Aorta (tissue), 5 donors: ENCODE measurements at regions not wholly inside any gene's neighbourhood (a gene's known extent, or its start where the extent isn't known, plus 50 kb on each side); places are given as distances from the start of the nearest gene placed in this dataset.

Experiments
- ATAC-seq: fragments of 200-7000 bp; cut with Tn5 transposase; one replicate; pipeline ENCODE4 v1.9.1; 2022; ENCODE audit warnings: moderate library complexity; ENCODE audit not compliant: low FRiP score
- DNase-seq, 2 donors: peaks; one replicate each; pipeline ENCODE4 v3.0.0-alpha.2; 2020
- H3K27ac ChIP-seq, 2 donors: one replicate each; pipeline ENCODE4 v1.5.1; 2013; ENCODE audit warnings: low read length in 2 of 2, mild to moderate bottlenecking in 2 of 2, moderate library complexity in 2 of 2, control low read depth in 1 of 2, inconsistent platforms in 1 of 2, low read depth in 1 of 2
- H3K27me3 ChIP-seq, 2 donors: one replicate each; pipeline ENCODE4 v1.6.1; 2013; ENCODE audit warnings: control low read depth in 1 of 2, low read length in 1 of 2, mild to moderate bottlenecking in 1 of 2, moderate library complexity in 1 of 2; ENCODE audit not compliant: insufficient read depth in 2 of 2, control insufficient read depth in 1 of 2
- H3K36me3 ChIP-seq, 2 donors: one replicate each; pipeline ENCODE4 v1.6.1; 2013; ENCODE audit warnings: control low read depth in 1 of 2, low read length in 1 of 2, mild to moderate bottlenecking in 1 of 2; ENCODE audit not compliant: insufficient read depth in 2 of 2, control insufficient read depth in 1 of 2
- H3K4me1 ChIP-seq, 2 donors: one replicate each; pipeline ENCODE4 v1.6.1; 2013; ENCODE audit warnings: low read length in 2 of 2, control low read depth in 1 of 2, mild to moderate bottlenecking in 1 of 2, moderate library complexity in 1 of 2; ENCODE audit not compliant: insufficient read depth in 2 of 2, control insufficient read depth in 1 of 2
- H3K4me3 ChIP-seq, 2 donors: one replicate each; pipeline ENCODE4 v1.5.1; 2013; ENCODE audit warnings: low read length in 2 of 2, control low read depth in 1 of 2, mild to moderate bottlenecking in 1 of 2
- H3K9me3 ChIP-seq: one replicate; pipeline ENCODE4 v1.6.1; 2013; ENCODE audit warnings: mild to moderate bottlenecking, low read length; ENCODE audit not compliant: control insufficient read depth
- WGBS, 2 donors: extraction: QIAGEN DNeasy Blood & Tissue Kit; methylation state at CpG; one replicate each; pipeline ENCODE4 v1.1.7; 2013; 5-methylcytosine and 5-hydroxymethylcytosine counted together
- intact Hi-C, 2 donors: fragments of 100-400 bp; cut with DNase I; formaldehyde crosslinking; loops; one replicate each; pipeline versions ENCODE4 v1.14.2 to v1.15.0; 2022
- donor health status: healthy with polysubstance abuse.
- donor health status: Bipolar disorder and iron deficiency.
- donor health status: DM: no; HTN: no; CAD: no.
- donor health status: DM: no; HTN: no; CAD: no.
- donor health status: DM: yes; HTN: yes; CAD: no.

GRCh38 chr10:131795761-131796160 lies 105.0 kb upstream of the PPP2R2D start:
- Histone ChIP-seq H3K4me1 (no peaks in the 10 kb centered on the region), H3K9me3 (peaks cover 8% of the 10 kb centered on the region), H3K4me3 (no peak overlapping the region), H3K27me3 (no peaks in the 10 kb centered on the region), H3K36me3 (no peaks in the 10 kb centered on the region), H3K27ac (no peak overlapping the region)
- intact Hi-C loops: no loop called here
- no peak for DNase-seq
- no peak for ATAC-seq
- WGBS, 2 donors: 75 to 84% methylated on average over 2 of the region's 2 CpGs

GRCh38 chr10:131797626-131798025 lies 103.2 kb upstream of the PPP2R2D start:
- H3K4me3 ChIP-seq: peak overlapping the region in 1 of 2 donors; percentile 2
- no peak for DNase-seq
- no peak overlapping the region for H3K27ac ChIP-seq
- intact Hi-C loops: no loop called here
- no peak for ATAC-seq
- no peaks in the 10 kb centered on the region for H3K27me3 ChIP-seq
- H3K9me3 ChIP-seq: peaks cover 8% of the 10 kb centered on the region
- H3K4me1 ChIP-seq: no peaks in the 10 kb centered on the region
- H3K36me3 ChIP-seq: no peaks in the 10 kb centered on the region

- WGBS, 2 donors: 54 to 57% methylated on average over 1 of the region's 1 CpG
- Histone ChIP-seq H3K4me3 (no peak overlapping the region), H3K36me3 (no peaks in the 10 kb centered on the region), H3K27me3 (no peaks in the 10 kb centered on the region), H3K9me3 (peaks cover 8% of the 10 kb centered on the region), H3K4me1 (no peaks in the 10 kb centered on the region), H3K27ac (no peak overlapping the region)
- ATAC-seq (no peak), DNase-seq (no peak)
- intact Hi-C loops: no loop called here
Measured at GRCh38 chr10:131799429-131799828, 101.4 kb upstream of the PPP2R2D start.

- Histone ChIP-seq H3K4me3 (no peak overlapping the region), H3K36me3 (no peaks in the 10 kb centered on the region), H3K27me3 (no peaks in the 10 kb centered on the region), H3K4me1 (no peaks in the 10 kb centered on the region), H3K27ac (no peak overlapping the region), H3K9me3 (peaks cover 7% of the 10 kb centered on the region)
- DNase-seq (peak in 1 of 2 donors; percentile 23), ATAC-seq (no peak)
- 89 to 91% methylated on average over 16 of the region's 16 CpGs for WGBS, 2 donors
- intact Hi-C loops: no loop called here
Measured at GRCh38 chr10:131802156-131802915, 98.5 kb upstream of the PPP2R2D start.

GRCh38 chr10:131802996-131803395 lies 97.8 kb upstream of the PPP2R2D start:
- Histone ChIP-seq H3K27ac (no peak overlapping the region), H3K27me3 (no peaks in the 10 kb centered on the region), H3K9me3 (peaks cover 4% of the 10 kb centered on the region), H3K36me3 (no peaks in the 10 kb centered on the region), H3K4me1 (no peaks in the 10 kb centered on the region), H3K4me3 (no peak overlapping the region)
- WGBS, 2 donors: 44 to 46% methylated on average over 13 of the region's 13 CpGs
- ATAC-seq (no peak), DNase-seq (peak in 1 of 2 donors; percentile 38)
- intact Hi-C loops: no loop called here

- DNase-seq (peak in 1 of 2 donors; percentile 49), ATAC-seq (no peak)
- no peaks in the 10 kb centered on the region for H3K36me3 ChIP-seq
- 75 to 77% methylated on average over 9 of the region's 9 CpGs for WGBS, 2 donors
- H3K27me3 ChIP-seq: no peaks in the 10 kb centered on the region
- H3K27ac ChIP-seq: no peak overlapping the region
- no peak overlapping the region for H3K4me3 ChIP-seq
- intact Hi-C loops: no loop called here
- no peaks in the 10 kb centered on the region for H3K4me1 ChIP-seq
- H3K9me3 ChIP-seq: peaks cover 2% of the 10 kb centered on the region
Measured at GRCh38 chr10:131803860-131804425, 96.9 kb upstream of the PPP2R2D start.

GRCh38 chr10:131804551-131805295 lies 96.1 kb upstream of the PPP2R2D start:
- 81 to 87% methylated on average over 20 of the region's 20 CpGs for WGBS, 2 donors
- no peaks in the 10 kb centered on the region for H3K4me1 ChIP-seq

GRCh38 chr10:131805696-131806095 lies 95.1 kb upstream of the PPP2R2D start:
- 82 to 90% methylated on average over 4 of the region's 4 CpGs for whole genome bisulfite sequencing, 2 donors
- H3K36me3 ChIP-seq: no peaks in the 10 kb centered on the region
- no peaks in the 10 kb centered on the region for H3K9me3 ChIP-seq
- no peaks in the 10 kb centered on the region for H3K27me3 ChIP-seq
- no peak overlapping the region for H3K4me3 ChIP-seq
- H3K4me1 ChIP-seq: no peaks in the 10 kb centered on the region
- ATAC-seq: no peak
- intact Hi-C loops: no loop called here
- H3K27ac ChIP-seq: no peak overlapping the region
- DNase-seq: no peak

More at GRCh38 chr10:131804551-131805295, 96.1 kb upstream of the PPP2R2D start:
- Histone ChIP-seq H3K4me3 (no peak overlapping the region), H3K27me3 (no peaks in the 10 kb centered on the region), H3K27ac (no peak overlapping the region), H3K36me3 (no peaks in the 10 kb centered on the region), H3K9me3 (peaks cover 2% of the 10 kb centered on the region)
- peak in 1 of 2 donors; percentile 34 for DNase-seq
- ATAC-seq: no peak
- intact Hi-C loops: no loop called here
